Lower leg skin (tissue), 3 donors: ENCODE measurements at regions not wholly inside any gene's neighbourhood (a gene's known extent, or its start where the extent isn't known, plus 50 kb on each side); places are given as distances from the start of the nearest gene placed in this dataset.

Source experiments
- CTCF ChIP-seq, 3 donors: fragments of 450-650 bp; IDR thresholded peaks; one replicate each; pipeline ENCODE4 v1.5.1; 2016; ENCODE audit warnings: antibody characterized with exemption in 3 of 3, mild to moderate bottlenecking in 3 of 3, moderate library complexity in 2 of 3
- POLR2A ChIP-seq, 2 donors: fragments of 450-650 bp; IDR thresholded peaks; one replicate each; pipeline ENCODE4 v1.6.1; 2016 to 2017; ENCODE audit warnings: antibody characterized with exemption in 2 of 2, mild to moderate bottlenecking in 1 of 2, moderate library complexity in 1 of 2

- TF ChIP-seq CTCF (IDR thresholded peaks at IDR 0.05) (no peak), POLR2A (IDR thresholded peaks at IDR 0.05) (no peak)
Measured at GRCh38 chr5:74462356-74462755, 178.2 kb downstream of the ENC1 start.
